ENCODE measurements at regions not wholly inside any gene's neighbourhood (a gene's known extent, or its start where the extent isn't known, plus 50 kb on each side); places are given as distances from the start of the nearest gene placed in this dataset.
"Not testable (repeated sequence)": the region's sequence is repeated elsewhere in the genome, so short reads cannot be mapped to it uniquely, and the experiment has no call there.

DNA sequence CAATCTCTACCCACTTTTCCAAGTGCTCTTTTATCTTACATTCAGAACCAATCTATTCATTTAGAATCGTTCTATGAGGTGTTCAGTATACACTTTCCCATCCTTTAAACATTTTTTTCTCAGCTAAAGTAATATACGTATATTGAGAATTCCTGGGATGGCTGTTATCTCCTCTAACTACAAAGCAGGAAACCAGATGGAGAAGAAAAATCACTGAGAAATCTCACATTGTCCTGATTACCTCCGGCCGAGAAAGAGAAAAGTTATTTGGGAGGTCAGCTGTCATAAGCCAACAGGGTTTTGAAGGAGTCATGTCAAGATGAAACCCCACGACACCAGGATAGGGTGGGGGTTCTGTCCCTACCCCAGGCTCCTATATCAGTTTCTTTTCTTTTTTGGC is 99.2 kb upstream of the KDM7A start:
- POLR2A ChIA-PET (ENCODE audit: unreplicated experiment): no interaction called here
- CTCF ChIA-PET: no interaction called here
- no peak overlapping the region for H3K9ac ChIP-seq (ENCODE audit: low read length)
- H2AFZ ChIP-seq (ENCODE audit: low read length): no peak overlapping the region
- H3K36me3 ChIP-seq (ENCODE audit: low read depth, low read length): no peaks in the 10 kb centered on the region
- H3K27ac ChIP-seq (ENCODE audit: low read length): no peak overlapping the region
- no peaks in the 10 kb centered on the region for H3F3A ChIP-seq (ENCODE audit: low read length, unreplicated experiment)
- TF ChIP-seq, protein P1, sequence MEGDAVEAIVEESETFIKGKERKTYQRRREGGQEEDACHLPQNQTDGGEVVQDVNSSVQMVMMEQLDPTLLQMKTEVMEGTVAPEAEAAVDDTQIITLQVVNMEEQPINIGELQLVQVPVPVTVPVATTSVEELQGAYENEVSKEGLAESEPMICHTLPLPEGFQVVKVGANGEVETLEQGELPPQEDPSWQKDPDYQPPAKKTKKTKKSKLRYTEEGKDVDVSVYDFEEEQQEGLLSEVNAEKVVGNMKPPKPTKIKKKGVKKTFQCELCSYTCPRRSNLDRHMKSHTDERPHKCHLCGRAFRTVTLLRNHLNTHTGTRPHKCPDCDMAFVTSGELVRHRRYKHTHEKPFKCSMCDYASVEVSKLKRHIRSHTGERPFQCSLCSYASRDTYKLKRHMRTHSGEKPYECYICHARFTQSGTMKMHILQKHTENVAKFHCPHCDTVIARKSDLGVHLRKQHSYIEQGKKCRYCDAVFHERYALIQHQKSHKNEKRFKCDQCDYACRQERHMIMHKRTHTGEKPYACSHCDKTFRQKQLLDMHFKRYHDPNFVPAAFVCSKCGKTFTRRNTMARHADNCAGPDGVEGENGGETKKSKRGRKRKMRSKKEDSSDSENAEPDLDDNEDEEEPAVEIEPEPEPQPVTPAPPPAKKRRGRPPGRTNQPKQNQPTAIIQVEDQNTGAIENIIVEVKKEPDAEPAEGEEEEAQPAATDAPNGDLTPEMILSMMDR (conservative IDR thresholded peaks at IDR 0.05; ENCODE audit: low read depth, low read length): no peak
- no peak for TF ChIP-seq EZH2phosphoT487 (IDR thresholded peaks at IDR 0.05; ENCODE audit: borderline replicate concordance, low read length)
- no peak for TF ChIP-seq EZH2 (IDR thresholded peaks at IDR 0.05; ENCODE audit: low read length, unreplicated experiment)
- H3K9me2 ChIP-seq (replicated peaks; ENCODE audit: low read length): no peaks in the 10 kb centered on the region
- no peak for DNase-seq
- H3K4me2 ChIP-seq (ENCODE audit: low read length): no peak overlapping the region
- H3K4me1 ChIP-seq (ENCODE audit: insufficient read depth, low read length): no peaks in the 10 kb centered on the region
- H3K9me3 ChIP-seq (ENCODE audit: low read length): no peaks in the 10 kb centered on the region
- H3K79me2 ChIP-seq (ENCODE audit: low read length): no peaks in the 10 kb centered on the region
- H3K27me3 ChIP-seq (ENCODE audit: low read length): no peaks in the 10 kb centered on the region
- no peaks in the 10 kb centered on the region for H4K20me1 ChIP-seq (ENCODE audit: low read length)
- BruUV-seq (replicated peaks): no TSS peak
- H3K4me3 ChIP-seq (ENCODE audit: low read length): no peak overlapping the region
- intact Hi-C loops (cut with micrococcal nuclease): no loop called here
- no peak for ATAC-seq

DNA sequence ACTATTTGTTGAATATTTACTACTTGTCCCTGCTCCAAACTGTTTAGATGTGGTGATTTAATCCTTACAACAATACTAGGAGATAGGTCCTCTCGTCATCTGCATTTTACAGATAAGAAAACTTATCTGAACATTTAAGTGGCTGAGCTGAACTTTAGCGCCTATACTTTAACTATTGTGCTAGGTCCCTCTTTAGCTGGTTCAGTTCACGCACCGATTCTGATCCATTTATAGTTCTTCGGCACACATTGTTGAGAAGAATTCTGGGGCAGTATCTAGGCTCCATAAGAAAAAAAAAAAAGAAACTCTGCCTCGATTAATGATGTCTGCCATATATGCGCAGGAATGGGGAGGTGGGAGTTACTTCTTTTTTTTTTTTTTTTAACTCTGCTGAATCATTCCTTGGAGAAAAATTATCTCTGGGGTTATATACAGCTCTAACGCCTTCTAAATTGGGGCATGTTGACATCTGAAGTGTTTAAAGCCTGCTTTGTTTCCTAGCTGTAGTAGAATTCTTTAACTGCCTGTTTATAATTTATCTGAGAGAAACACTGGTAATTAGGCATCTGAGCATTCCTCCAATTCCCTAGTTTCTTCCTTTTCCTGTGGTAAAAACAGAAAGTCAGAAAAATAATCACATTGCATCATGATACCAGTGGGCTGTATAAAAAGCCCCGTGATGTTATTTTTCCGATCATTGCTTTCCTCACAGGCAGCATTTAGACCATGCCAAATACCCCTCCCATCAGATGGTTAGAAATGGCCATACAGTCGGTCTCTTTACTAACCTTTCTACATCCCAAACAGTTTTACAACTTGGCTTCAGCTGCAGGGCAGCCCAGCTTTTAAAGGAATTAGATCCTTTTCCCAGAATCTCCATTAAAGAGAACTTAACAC is 98.5 kb upstream of the KDM7A start:
- ChIA-PET POLR2A (ENCODE audit: unreplicated experiment) (no interaction called here), CTCF (interaction anchor here (0.7 kb wide), 1 partner anchor 49 kb away, joined by 7 read pairs; no protein-coding TSS in a partner anchor)
- TF ChIP-seq EZH2phosphoT487 (IDR thresholded peaks at IDR 0.05; ENCODE audit: borderline replicate concordance, low read length): no peak
- no peak for TF ChIP-seq EZH2 (IDR thresholded peaks at IDR 0.05; ENCODE audit: low read length, unreplicated experiment)
- TF ChIP-seq, protein P1 (conservative IDR thresholded peaks at IDR 0.05; ENCODE audit: low read depth, low read length): no peak
- H3K9me2 ChIP-seq (replicated peaks; ENCODE audit: low read length): no peaks in the 10 kb centered on the region
- no peak overlapping the region for H3K4me2 ChIP-seq (ENCODE audit: low read length)
- BruUV-seq (replicated peaks): no TSS peak
- DNase-seq (no peak), ATAC-seq (no peak)
- no peak overlapping the region for H3K4me3 ChIP-seq (ENCODE audit: low read length)
- no peaks in the 10 kb centered on the region for H3F3A ChIP-seq (ENCODE audit: low read length, unreplicated experiment)
- H3K27me3 ChIP-seq (ENCODE audit: low read length): no peaks in the 10 kb centered on the region
- H3K79me2 ChIP-seq (ENCODE audit: low read length): no peaks in the 10 kb centered on the region
- no peaks in the 10 kb centered on the region for H4K20me1 ChIP-seq (ENCODE audit: low read length)
- intact Hi-C loops (cut with micrococcal nuclease): no loop called here
- no peaks in the 10 kb centered on the region for H3K9me3 ChIP-seq (ENCODE audit: low read length)
- no peak overlapping the region for H3K27ac ChIP-seq (ENCODE audit: low read length)
- no peak overlapping the region for H3K9ac ChIP-seq (ENCODE audit: low read length)
- H2AFZ ChIP-seq (ENCODE audit: low read length): no peak overlapping the region
- H3K4me1 ChIP-seq (ENCODE audit: insufficient read depth, low read length): no peaks in the 10 kb centered on the region
- no peaks in the 10 kb centered on the region for H3K36me3 ChIP-seq (ENCODE audit: low read depth, low read length)

DNA sequence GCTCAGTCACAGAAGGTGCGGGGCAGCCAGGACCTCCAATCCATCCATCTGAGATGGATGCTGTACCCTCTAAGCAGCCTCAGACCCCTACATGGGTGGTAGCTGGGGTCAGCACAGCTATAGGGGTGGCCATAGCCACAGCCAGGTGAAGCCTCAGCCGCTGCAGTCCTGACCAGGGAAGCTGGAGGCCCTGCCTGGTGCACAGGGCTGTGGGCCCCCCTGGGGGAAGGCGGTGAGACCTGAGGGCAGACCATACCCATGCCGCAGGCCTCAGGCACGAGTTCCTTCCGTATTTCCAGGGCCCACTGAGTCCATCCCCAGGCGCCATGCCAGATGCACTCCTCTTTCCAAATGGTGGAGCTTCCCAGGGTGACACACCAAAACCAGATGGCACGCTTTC is 96.6 kb upstream of the KDM7A start:
- Histone ChIP-seq H3K4me1 (ENCODE audit: insufficient read depth, low read length) (no peaks in the 10 kb centered on the region), H3K9me3 (ENCODE audit: low read length) (no peaks in the 10 kb centered on the region), H3K27ac (ENCODE audit: low read length) (no peak overlapping the region), H3K36me3 (ENCODE audit: low read depth, low read length) (no peaks in the 10 kb centered on the region), H3K27me3 (ENCODE audit: low read length) (no peaks in the 10 kb centered on the region), H3K4me3 (ENCODE audit: low read length) (no peak overlapping the region), H3K4me2 (ENCODE audit: low read length) (no peak overlapping the region), H3K9me2 (replicated peaks; ENCODE audit: low read length) (no peaks in the 10 kb centered on the region), H2AFZ (ENCODE audit: low read length) (no peak overlapping the region), H3K9ac (ENCODE audit: low read length) (no peak overlapping the region), H3F3A (ENCODE audit: low read length, unreplicated experiment) (no peaks in the 10 kb centered on the region), H3K79me2 (ENCODE audit: low read length) (no peaks in the 10 kb centered on the region), H4K20me1 (ENCODE audit: low read length) (no peaks in the 10 kb centered on the region)
- no peak for TF ChIP-seq EZH2 (IDR thresholded peaks at IDR 0.05; ENCODE audit: low read length, unreplicated experiment)
- TF ChIP-seq, protein P1 (conservative IDR thresholded peaks at IDR 0.05; ENCODE audit: low read depth, low read length): no peak
- no peak for TF ChIP-seq EZH2phosphoT487 (IDR thresholded peaks at IDR 0.05; ENCODE audit: borderline replicate concordance, low read length)
- DNase-seq (no peak), ATAC-seq (no peak)
- ChIA-PET CTCF (no interaction called here), POLR2A (ENCODE audit: unreplicated experiment) (no interaction called here)
- intact Hi-C loops (cut with micrococcal nuclease): no loop called here
- BruUV-seq (replicated peaks): no TSS peak

DNA sequence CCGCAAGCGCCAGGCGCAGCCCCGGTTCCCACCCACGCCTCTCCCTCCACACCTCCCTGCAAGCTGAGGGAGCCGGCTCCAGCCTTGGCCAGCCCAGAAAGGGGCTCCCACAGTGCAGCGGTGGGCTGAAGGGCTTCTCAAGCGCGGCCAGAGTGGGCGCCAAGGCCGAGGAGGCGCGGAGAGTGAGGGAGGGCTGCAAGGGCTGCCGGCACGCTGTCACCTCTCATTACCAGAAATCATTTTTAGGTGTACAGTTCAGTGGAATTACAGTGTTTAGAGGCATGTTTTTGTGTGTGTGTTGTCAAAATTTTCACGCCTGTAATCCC is 94.8 kb upstream of the KDM7A start:
- ATAC-seq; intact Hi-C loops (cut with micrococcal nuclease); H3K4me2 ChIP-seq (ENCODE audit: low read length); H3K27ac ChIP-seq (ENCODE audit: low read length); DNase-seq; H3K9me3 ChIP-seq (ENCODE audit: low read length); H3K9ac ChIP-seq (ENCODE audit: low read length); H4K20me1 ChIP-seq (ENCODE audit: low read length); H3K27me3 ChIP-seq (ENCODE audit: low read length); H3K4me3 ChIP-seq (ENCODE audit: low read length); H3K79me2 ChIP-seq (ENCODE audit: low read length); H3F3A ChIP-seq (ENCODE audit: low read length, unreplicated experiment); H3K36me3 ChIP-seq (ENCODE audit: low read depth, low read length); H3K9me2 ChIP-seq (replicated peaks; ENCODE audit: low read length); BruUV-seq (replicated peaks); H3K4me1 ChIP-seq (ENCODE audit: insufficient read depth, low read length); CTCF ChIA-PET; H2AFZ ChIP-seq (ENCODE audit: low read length); POLR2A ChIA-PET (ENCODE audit: unreplicated experiment): not testable (repeated sequence)
